ENCODE measurements at regions not wholly inside any gene's neighbourhood (a gene's known extent, or its start where the extent isn't known, plus 50 kb on each side); places are given as distances from the start of the nearest gene placed in this dataset.
"Not testable (repeated sequence)": the region's sequence is repeated elsewhere in the genome, so short reads cannot be mapped to it uniquely, and the experiment has no call there.

GRCh38 chr7:38331853-38332595 is 58.6 kb upstream of the TARP start:
- not testable (repeated sequence) for DNase-seq

- DNase-seq = no peak
Observed at GRCh38 chr7:38330861-38331621, 57.6 kb upstream of the TARP start.

GRCh38 chr7:38330039-38330438 is 56.6 kb upstream of the TARP start:
- DNase-seq = no peak

DNA sequence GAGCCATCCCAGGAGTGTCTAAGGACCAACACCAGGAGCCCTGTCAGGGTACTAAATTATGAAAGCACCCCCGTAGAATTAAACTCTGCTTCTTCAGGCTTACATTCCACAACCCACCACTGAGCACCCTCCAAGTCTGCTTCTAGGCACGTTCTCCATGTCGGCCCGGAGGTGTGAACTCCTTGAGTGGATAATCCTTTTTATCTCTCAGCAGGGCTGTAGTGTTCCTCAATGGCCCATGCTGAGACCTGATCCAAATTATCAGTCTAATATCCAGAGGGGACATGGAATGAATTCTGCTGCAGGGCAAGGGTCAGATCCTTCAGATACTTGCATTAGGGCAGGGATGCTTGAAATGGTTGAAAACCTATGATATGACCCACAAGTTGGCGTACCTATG is 55.9 kb upstream of the TARP start:
- no peak for DNase-seq

GRCh38 chr7:38328814-38329213 is 55.4 kb upstream of the TARP start:
- no peak for DNase-seq

GRCh38 chr7:38327637-38328036 is 54.2 kb upstream of the TARP start:
- peak; percentile 33 for DNase-seq
